Posterior cingulate gyrus (tissue), 11 donors: ENCODE measurements at regions not wholly inside any gene's neighbourhood (a gene's known extent, or its start where the extent isn't known, plus 50 kb on each side); places are given as distances from the start of the nearest gene placed in this dataset.
"Not testable (repeated sequence)": the region's sequence is repeated elsewhere in the genome, so short reads cannot be mapped to it uniquely, and the experiment has no call there.

Experiments
- DNase-seq, 10 donors: peaks; one replicate each; pipeline versions ENCODE4 v3.0.0 to v3.0.0-alpha.2; 2020 to 2021; ENCODE audit warnings: mixed read lengths in 3 of 10
- intact Hi-C: fragments of 100-400 bp; cut with DNase I; formaldehyde crosslinking; loops from one replicate; pipeline ENCODE4 v1.15.1; 2023

GRCh38 chr2:89786642-89787041, 1095.2 kb downstream of the RPIA start:
- DNase-seq, intact Hi-C loops: not testable (repeated sequence)

GRCh38 chr2:89795530-89795929, 1104.1 kb downstream of the RPIA start:
- DNase-seq, intact Hi-C loops: not testable (repeated sequence)

DNA sequence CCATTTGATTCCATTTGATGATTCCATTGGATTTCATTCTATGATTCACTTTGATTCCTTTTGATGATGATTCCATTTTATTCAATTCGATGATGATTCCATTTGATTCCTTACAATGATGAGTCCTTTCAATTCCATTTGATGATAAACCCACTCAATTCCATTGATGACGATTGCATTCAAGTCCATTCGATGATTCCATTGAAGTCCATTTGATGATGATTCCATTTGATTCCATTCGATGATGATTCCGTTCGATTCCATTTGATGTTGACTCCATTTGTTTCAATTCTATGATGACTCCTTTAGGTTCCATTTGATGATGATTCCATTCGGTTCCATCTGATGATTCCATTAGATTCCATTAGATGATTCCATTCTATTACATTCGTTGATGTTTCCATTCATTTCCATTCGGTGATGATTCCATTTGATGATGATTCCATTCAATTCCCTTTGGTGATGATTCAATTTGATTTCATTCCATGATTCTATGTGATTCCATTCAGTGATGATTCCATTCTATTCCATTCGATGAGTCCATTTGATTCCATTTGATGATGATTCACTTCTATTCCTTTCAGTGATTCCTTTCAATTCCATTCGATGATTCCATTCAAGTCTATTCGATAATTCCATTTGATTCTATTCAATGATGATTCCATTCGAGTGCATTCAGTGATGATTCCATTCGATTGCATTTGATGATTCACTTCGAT, 1106.0 kb downstream of the RPIA start:
- no peak for DNase-seq
- intact Hi-C loops = no loop called here

- DNase-seq, intact Hi-C loops: not testable (repeated sequence)
These were observed 1109.7 kb downstream of the RPIA start for GRCh38 chr2:89801207-89801606.

- intact Hi-C loops, DNase-seq: not testable (repeated sequence)
These were observed 1114.9 kb downstream of the RPIA start for GRCh38 chr2:89806363-89806762.

- DNase-seq = no peak
- intact Hi-C loops = no loop called here
These were observed 1119.8 kb downstream of the RPIA start for GRCh38 chr2:89811295-89811694.

- intact Hi-C loops, DNase-seq: not testable (repeated sequence)
These were observed 1120.4 kb downstream of the RPIA start for GRCh38 chr2:89811910-89812309.

GRCh38 chr2:89814359-89814758, 1122.9 kb downstream of the RPIA start:
- intact Hi-C loops, DNase-seq: not testable (repeated sequence)

GRCh38 chr2:89818873-89819272, 1127.4 kb downstream of the RPIA start:
- no peak for DNase-seq
- intact Hi-C loops = no loop called here

GRCh38 chr2:89819809-89820208, 1128.3 kb downstream of the RPIA start:
- intact Hi-C loops = no loop called here
- no peak for DNase-seq

DNA sequence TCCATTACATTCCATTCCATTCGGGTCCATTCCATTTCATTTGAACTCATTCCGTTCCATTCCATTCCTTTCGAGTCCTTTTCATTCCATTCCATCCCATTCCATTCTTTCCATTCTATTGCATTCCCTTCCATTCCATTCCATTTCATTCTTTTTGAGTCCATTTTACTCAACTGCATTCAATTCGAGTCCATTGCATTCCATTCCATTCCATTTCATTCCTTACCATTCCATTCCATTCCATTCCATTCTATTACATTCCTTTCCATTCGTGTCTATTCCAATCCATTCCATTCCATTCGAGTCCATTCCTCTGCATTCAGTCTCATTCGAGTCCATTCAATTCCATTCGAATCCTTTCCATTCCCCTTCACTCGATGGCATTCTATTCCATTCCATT, 1128.8 kb downstream of the RPIA start:
- DNase-seq = no peak
- intact Hi-C loops = no loop called here

DNA sequence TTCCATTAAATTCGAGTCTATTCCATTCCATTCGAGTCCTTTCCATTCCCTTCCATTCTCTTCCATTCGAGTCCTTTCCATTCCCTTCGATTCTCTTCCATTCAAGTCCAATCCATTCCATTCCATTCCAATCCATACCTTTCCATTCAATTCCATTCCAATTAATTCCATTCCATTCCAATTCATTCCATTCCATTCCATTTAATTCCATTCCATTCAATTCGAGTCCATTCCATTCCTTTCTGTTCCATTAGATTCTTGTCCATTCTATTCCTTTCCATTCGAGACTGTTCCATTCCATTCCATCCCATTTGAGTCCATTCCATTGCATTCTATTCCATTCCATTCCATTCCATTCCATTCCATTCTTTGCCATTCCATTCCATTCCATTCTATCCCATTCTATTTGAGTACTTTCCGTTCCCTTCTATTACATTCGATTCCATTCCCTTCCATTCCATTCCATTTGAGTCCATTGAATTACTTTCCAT, 1130.0 kb downstream of the RPIA start:
- no peak for DNase-seq
- intact Hi-C loops = no loop called here

DNA sequence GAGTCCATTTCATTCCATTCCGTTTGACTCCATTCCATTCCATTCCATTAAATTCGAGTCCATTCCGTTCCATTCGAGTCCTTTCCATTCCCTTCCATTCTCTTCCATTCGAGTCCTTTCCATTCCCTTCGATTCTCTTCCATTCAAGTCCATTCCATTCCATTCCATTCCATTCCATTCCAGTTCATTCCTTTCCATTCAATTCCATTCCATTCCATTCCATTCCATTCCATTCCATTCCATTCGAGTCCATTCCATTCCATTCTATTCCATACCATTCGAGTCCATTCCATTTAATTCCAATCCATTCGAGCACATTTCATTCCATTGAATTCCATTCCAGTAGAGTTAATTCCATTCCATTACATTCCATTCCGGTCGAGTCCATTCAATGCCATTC, 1130.9 kb downstream of the RPIA start:
- intact Hi-C loops, DNase-seq: not testable (repeated sequence)

- intact Hi-C loops = no loop called here
- no peak for DNase-seq
These were observed 1132.1 kb downstream of the RPIA start for GRCh38 chr2:89823556-89823955.

DNA sequence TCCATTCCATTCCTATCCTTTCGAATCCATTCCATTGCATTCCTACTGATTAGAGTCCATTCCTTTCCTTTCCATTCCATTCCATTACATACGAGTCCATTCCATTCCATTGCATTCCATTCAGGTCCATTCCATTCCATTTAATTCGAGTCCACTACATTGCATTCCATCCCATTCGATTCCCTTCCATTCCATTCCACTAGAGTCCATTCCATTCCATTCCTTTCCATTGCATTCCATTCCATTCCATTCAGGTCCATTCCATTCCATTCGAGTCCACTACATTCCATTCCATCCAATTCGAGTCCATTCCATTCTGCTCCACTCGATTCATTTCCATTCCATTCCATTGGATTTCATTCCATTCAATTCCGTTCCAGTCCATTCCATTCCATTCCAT, 1133.6 kb downstream of the RPIA start:
- no peak for DNase-seq
- intact Hi-C loops = no loop called here

- DNase-seq, intact Hi-C loops: not testable (repeated sequence)
These were observed 1135.3 kb downstream of the RPIA start for GRCh38 chr2:89826741-89827140.

DNA sequence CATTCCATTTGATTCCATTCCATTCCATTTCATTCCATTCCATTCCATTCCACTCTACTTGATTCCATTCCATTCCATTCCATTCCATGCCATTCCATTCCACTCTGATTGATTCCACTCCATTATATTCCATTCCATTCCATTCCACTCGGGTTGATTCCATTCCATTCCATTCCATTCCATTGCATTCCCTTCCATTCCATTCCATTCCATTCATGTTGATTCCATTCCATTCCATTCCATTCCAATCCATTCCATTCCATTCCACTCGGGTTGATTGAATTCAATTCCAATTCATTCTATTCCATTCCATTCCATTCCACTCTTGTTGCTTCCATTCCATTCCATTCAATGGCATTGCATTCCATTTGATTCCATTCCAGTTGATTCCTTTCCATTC, 1136.4 kb downstream of the RPIA start:
- DNase-seq, intact Hi-C loops: not testable (repeated sequence)

DNA sequence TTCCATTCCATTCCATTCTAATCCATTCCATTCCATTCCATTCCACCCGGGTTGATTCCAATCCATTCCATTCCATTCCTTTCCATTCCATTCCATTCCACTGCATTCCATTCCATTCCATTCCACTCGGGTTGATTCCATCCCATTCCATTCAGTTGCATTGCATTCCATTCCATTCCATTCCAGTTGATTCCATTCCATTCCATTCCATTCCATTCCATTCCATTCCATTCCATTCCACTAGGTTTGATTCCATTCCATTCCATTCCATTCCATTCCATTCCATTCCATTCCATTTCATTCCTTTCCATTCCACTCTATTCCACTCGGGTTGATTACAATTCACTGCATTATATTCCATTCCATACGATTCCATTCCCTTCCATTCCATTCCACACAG, 1136.9 kb downstream of the RPIA start:
- DNase-seq = not testable (repeated sequence)

DNA sequence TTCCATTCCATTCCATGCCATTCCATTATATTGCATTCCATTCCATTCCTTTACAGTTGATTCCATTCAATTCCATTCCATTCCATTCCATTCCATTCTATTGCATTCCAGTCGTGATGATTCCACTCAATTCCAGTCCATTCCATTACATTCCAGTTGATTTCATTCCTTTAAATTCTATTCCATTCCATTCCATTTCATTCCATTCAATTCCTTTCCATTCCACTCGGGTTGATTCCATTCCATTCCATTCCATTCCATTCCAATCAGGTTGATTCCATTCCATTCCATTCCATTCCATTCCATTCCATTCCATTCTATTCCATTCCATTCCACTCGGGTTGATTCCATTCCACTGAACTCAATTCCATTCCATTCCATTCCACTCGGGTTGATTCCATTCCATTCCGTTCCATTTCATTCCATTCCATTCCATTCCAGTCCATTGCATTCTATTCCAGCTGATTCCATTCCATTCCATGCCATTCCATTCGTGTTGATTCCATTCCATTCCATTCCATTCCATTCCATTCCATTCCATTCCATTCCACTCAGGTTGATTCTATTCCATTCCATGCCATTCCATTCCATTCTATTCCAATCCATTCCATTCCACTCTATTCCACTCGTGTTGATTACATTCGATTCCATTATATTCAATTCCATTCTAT, 1137.6 kb downstream of the RPIA start:
- intact Hi-C loops, DNase-seq: not testable (repeated sequence)

More for the DNA sequence above, 1136.9 kb downstream of the RPIA start:
- intact Hi-C loops = not testable (repeated sequence)

DNA sequence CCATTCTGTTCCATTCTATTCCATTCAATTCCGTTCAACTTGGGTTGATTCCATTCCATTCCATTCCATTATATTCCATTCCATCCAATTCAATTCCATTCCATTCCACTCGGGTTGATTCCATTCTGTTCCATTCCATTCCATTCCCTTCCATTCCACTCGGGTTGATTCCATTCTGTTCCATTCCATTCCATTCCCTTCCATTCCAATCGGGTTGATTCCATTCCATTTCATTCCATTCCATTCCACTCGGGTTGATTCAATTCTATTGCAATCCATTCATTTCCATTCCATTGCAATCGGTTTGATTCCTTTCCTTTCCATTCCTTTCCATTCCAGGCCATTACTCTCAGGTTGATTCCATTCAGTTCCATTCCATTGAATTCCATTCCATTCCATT, 1138.4 kb downstream of the RPIA start:
- intact Hi-C loops = no loop called here
- no peak for DNase-seq

DNA sequence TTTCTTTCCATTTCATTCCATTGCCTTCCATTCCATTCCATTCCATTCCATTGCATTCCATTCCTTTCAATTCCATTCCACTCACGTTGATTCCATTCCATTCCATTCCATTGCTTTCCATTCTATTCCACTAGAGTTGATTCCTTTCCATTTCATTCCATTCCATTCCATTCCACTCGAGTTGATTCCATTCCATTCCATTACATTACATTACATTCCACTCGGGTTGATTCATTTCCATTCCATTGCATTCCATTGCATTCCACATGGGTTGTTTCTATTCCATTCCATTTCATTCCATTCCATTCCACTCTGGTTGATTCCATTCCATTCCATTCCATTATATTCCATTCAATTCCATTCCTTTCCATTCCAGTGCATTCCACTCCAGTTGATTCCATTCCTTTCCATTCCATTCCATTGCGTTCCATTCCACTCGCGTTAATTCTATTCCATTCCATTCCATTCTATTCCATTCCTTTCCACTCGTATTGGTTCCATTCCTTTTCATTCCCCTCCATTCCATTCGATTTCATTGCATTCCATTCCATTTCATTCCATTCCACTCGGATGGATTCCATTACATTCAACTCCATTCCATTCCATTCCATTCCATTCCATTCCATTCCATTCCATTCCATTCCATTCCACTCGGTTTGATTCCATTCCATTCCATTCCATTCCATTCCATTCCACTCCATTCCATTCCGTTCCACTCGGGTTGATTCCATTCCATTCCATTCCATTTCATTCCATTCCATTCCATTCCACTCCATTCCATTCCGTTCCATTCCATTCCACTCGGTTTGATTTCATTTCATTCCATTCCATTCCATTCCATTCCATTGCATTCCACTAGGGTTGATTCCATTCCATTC, 1139.1 kb downstream of the RPIA start:
- DNase-seq, intact Hi-C loops: not testable (repeated sequence)
